ENCODE measurements at regions not wholly inside any gene's neighbourhood (a gene's known extent, or its start where the extent isn't known, plus 50 kb on each side); places are given as distances from the start of the nearest gene placed in this dataset.

GRCh38 chr5:102010644-102011043 lies 285.4 kb downstream of the SLCO4C1 start:
- TF ChIP-seq CTCF (IDR thresholded peaks at IDR 0.05; ENCODE audit: low read depth, low read length, poor library complexity, severe bottlenecking) = no peak
- no peak for TF ChIP-seq EZH2phosphoT487 (IDR thresholded peaks at IDR 0.05; ENCODE audit: borderline replicate concordance, low read length)

Data from DOHH2 (cell line).